Lung (tissue), 11 donors: ENCODE measurements at regions not wholly inside any gene's neighbourhood (a gene's known extent, or its start where the extent isn't known, plus 50 kb on each side); places are given as distances from the start of the nearest gene placed in this dataset.

Experiments
- ATAC-seq: fragments of 200-7000 bp; cut with Tn5 transposase; one replicate; pipeline ENCODE4 v1.9.1; 2020; ENCODE audit warnings: moderate number of reproducible peaks; ENCODE audit not compliant: insufficient read depth, low FRiP score
- DNase-seq, 3 donors: peaks; one replicate each; pipeline ENCODE4 v3.0.0-alpha.2; 2013 to 2017
- H3K27ac ChIP-seq, 2 donors: one replicate each; pipeline ENCODE4 v1.5.1; 2013; ENCODE audit warnings: mild to moderate bottlenecking in 2 of 2, moderate library complexity in 2 of 2, control low read depth in 1 of 2, inconsistent platforms in 1 of 2, low read depth in 1 of 2, low read length in 1 of 2
- H3K27me3 ChIP-seq, 3 donors: one replicate each; pipeline ENCODE4 v1.5.1; 2013; ENCODE audit warnings: low read length in 2 of 3; ENCODE audit not compliant: control insufficient read depth in 3 of 3, insufficient read depth in 3 of 3
- H3K36me3 ChIP-seq, 4 donors: one replicate each; pipeline ENCODE4 v1.5.1; 2013; ENCODE audit warnings: low read length in 4 of 4, mild to moderate bottlenecking in 1 of 4, moderate library complexity in 1 of 4; ENCODE audit not compliant: control insufficient read depth in 4 of 4, insufficient read depth in 4 of 4
- H3K4me1 ChIP-seq, 5 donors: one replicate each; pipeline ENCODE4 v1.5.1; 2013; ENCODE audit warnings: low read length in 5 of 5, mild to moderate bottlenecking in 2 of 5, moderate library complexity in 1 of 5; ENCODE audit not compliant: control insufficient read depth in 5 of 5, insufficient read depth in 5 of 5
- H3K4me3 ChIP-seq: one replicate; pipeline ENCODE4 v1.5.1; 2013; ENCODE audit warnings: mild to moderate bottlenecking, control low read depth, moderate library complexity
- H3K9ac ChIP-seq, 2 donors: one replicate each; pipeline ENCODE4 v1.5.1; 2013; ENCODE audit warnings: low read length in 2 of 2, control low read depth in 1 of 2; ENCODE audit not compliant: insufficient read depth in 1 of 2
- H3K9me3 ChIP-seq, 4 donors: one replicate each; pipeline ENCODE4 v1.5.1; 2013; ENCODE audit warnings: low read length in 3 of 4, mild to moderate bottlenecking in 1 of 4, moderate library complexity in 1 of 4; ENCODE audit not compliant: control insufficient read depth in 4 of 4, insufficient read depth in 3 of 4
- CTCF ChIP-seq: IDR thresholded peaks from 2 replicates; pipeline ENCODE4 v1.5.1; 2012; ENCODE audit warnings: mild to moderate bottlenecking; ENCODE audit errors: control extremely low read depth, extremely low read depth
- WGBS, 2 donors: extraction: QIAGEN DNeasy Blood & Tissue Kit; methylation state at CpG; one replicate each; pipeline ENCODE4 v1.1.7; 2013; 5-methylcytosine and 5-hydroxymethylcytosine counted together
- donor health status: control.
- donor health status: control.
- donor health status: Bipolar disorder and iron deficiency.
- donor health status: healthy.
- donor health status: DM: yes; HTN: yes; CAD: no.

- DNase-seq: peak in 1 of 3 donors; percentile 9
- 88 to 89% methylated on average over 5 of the region's 5 CpGs for WGBS, 2 donors
Observed at GRCh38 chr3:110859336-110859735, 212.3 kb upstream of the NECTIN3 start.

GRCh38 chr3:110859993-110860392 is 211.6 kb upstream of the NECTIN3 start:
- H3K4me3 ChIP-seq: no peak overlapping the region
- H3K36me3 ChIP-seq: no peaks in the 10 kb centered on the region
- H3K27me3 ChIP-seq: no peaks in the 10 kb centered on the region
- no peak overlapping the region for H3K27ac ChIP-seq
- no peaks in the 10 kb centered on the region for H3K9me3 ChIP-seq
- peaks cover 0 to 4% (median 0%) of the 10 kb centered on the region in 5 donors for H3K4me1 ChIP-seq
- no peak overlapping the region for H3K9ac ChIP-seq
- WGBS, 2 donors: 49 to 62% methylated on average over 4 of the region's 4 CpGs
- no peak for DNase-seq
- ATAC-seq: no peak
- TF ChIP-seq CTCF: no peak

More at GRCh38 chr3:110859336-110859735, 212.3 kb upstream of the NECTIN3 start:
- no peak overlapping the region for H3K4me3 ChIP-seq
- no peak for ATAC-seq
- no peak overlapping the region for H3K9ac ChIP-seq
- H3K36me3 ChIP-seq: no peaks in the 10 kb centered on the region
- no peak overlapping the region for H3K27ac ChIP-seq
- H3K27me3 ChIP-seq: no peaks in the 10 kb centered on the region
- peaks cover 0 to 4% (median 0%) of the 10 kb centered on the region in 5 donors for H3K4me1 ChIP-seq
- H3K9me3 ChIP-seq: no peaks in the 10 kb centered on the region
- TF ChIP-seq CTCF: no peak

GRCh38 chr3:110865934-110866333 is 205.7 kb upstream of the NECTIN3 start:
- no peak overlapping the region for H3K4me3 ChIP-seq
- no peaks in the 10 kb centered on the region for H3K27me3 ChIP-seq
- no peaks in the 10 kb centered on the region for H3K9me3 ChIP-seq
- H3K27ac ChIP-seq: no peak overlapping the region
- WGBS, 2 donors: 83 to 87% methylated on average over 4 of the region's 4 CpGs
- H3K4me1 ChIP-seq: peaks cover 0 to 4% (median 0%) of the 10 kb centered on the region in 5 donors
- ATAC-seq (no peak), DNase-seq (no peak)
- no peak overlapping the region for H3K9ac ChIP-seq
- no peak for TF ChIP-seq CTCF
- H3K36me3 ChIP-seq: no peaks in the 10 kb centered on the region

- no peaks in the 10 kb centered on the region for H3K27me3 ChIP-seq
- H3K4me3 ChIP-seq: no peak overlapping the region
- H3K9ac ChIP-seq: no peak overlapping the region
- peaks cover 0 to 3% (median 0%) of the 10 kb centered on the region in 5 donors for H3K4me1 ChIP-seq
- DNase-seq: no peak
- H3K9me3 ChIP-seq: no peaks in the 10 kb centered on the region
- WGBS, 2 donors: 86 to 89% methylated on average over 1 of the region's 1 CpG
- no peak for ATAC-seq
- H3K27ac ChIP-seq: no peak overlapping the region
- H3K36me3 ChIP-seq: no peaks in the 10 kb centered on the region
- no peak for TF ChIP-seq CTCF
Observed at GRCh38 chr3:110868106-110868505, 203.5 kb upstream of the NECTIN3 start.
